AG20443 (cell line): ENCODE measurements at regions not wholly inside any gene's neighbourhood (a gene's known extent, or its start where the extent isn't known, plus 50 kb on each side); places are given as distances from the start of the nearest gene placed in this dataset.

Source experiments
- DNase-seq: peaks from one replicate; pipeline ENCODE4 v3.0.0; 2012; ENCODE audit warnings: low spot score, mixed read lengths

GRCh38 chr1:72827278-72827677 lies 544.9 kb upstream of the NEGR1 start:
- DNase-seq: peak; percentile 11

- no peak for DNase-seq
Observed at GRCh38 chr1:72804541-72804940, 522.2 kb upstream of the NEGR1 start.

GRCh38 chr1:72781038-72781437 lies 498.7 kb upstream of the NEGR1 start:
- no peak for DNase-seq

GRCh38 chr1:72780212-72780611 lies 497.9 kb upstream of the NEGR1 start:
- DNase-seq: no peak

GRCh38 chr1:72777918-72778317 lies 495.6 kb upstream of the NEGR1 start:
- peak; percentile 22 for DNase-seq

GRCh38 chr1:72763481-72763880 lies 481.1 kb upstream of the NEGR1 start:
- DNase-seq: no peak

GRCh38 chr1:72759486-72759885 lies 477.1 kb upstream of the NEGR1 start:
- DNase-seq: no peak

- DNase-seq: no peak
Observed at GRCh38 chr1:72757843-72758242, 475.5 kb upstream of the NEGR1 start.

- no peak for DNase-seq
Observed at GRCh38 chr1:72745413-72745812, 463.1 kb upstream of the NEGR1 start.

GRCh38 chr1:72734415-72734814 lies 452.1 kb upstream of the NEGR1 start:
- no peak for DNase-seq

- DNase-seq: peak; percentile 5
Observed at GRCh38 chr1:72724951-72725861, 442.9 kb upstream of the NEGR1 start.

GRCh38 chr1:72705921-72706320 lies 423.6 kb upstream of the NEGR1 start:
- DNase-seq: no peak

- DNase-seq: no peak
Observed at GRCh38 chr1:72704841-72705477, 422.6 kb upstream of the NEGR1 start.

- DNase-seq: no peak
Observed at GRCh38 chr1:72697410-72697809, 415.1 kb upstream of the NEGR1 start.

- DNase-seq: no peak
Observed at GRCh38 chr1:72693899-72694298, 411.6 kb upstream of the NEGR1 start.

GRCh38 chr1:72693376-72693775 lies 411.0 kb upstream of the NEGR1 start:
- no peak for DNase-seq

GRCh38 chr1:72690871-72691270 lies 408.5 kb upstream of the NEGR1 start:
- no peak for DNase-seq

- no peak for DNase-seq
Observed at GRCh38 chr1:72678683-72679082, 396.3 kb upstream of the NEGR1 start.

- no peak for DNase-seq
Observed at GRCh38 chr1:72670902-72671301, 388.6 kb upstream of the NEGR1 start.

- no peak for DNase-seq
Observed at GRCh38 chr1:72662918-72663317, 380.6 kb upstream of the NEGR1 start.

GRCh38 chr1:72650843-72651435 lies 368.6 kb upstream of the NEGR1 start:
- DNase-seq: no peak

- peak; percentile 13 for DNase-seq
Observed at GRCh38 chr1:72649991-72650390, 367.7 kb upstream of the NEGR1 start.
